ENCODE measurements at regions not wholly inside any gene's neighbourhood (a gene's known extent, or its start where the extent isn't known, plus 50 kb on each side); places are given as distances from the start of the nearest gene placed in this dataset.

- no peak overlapping the region for H3K27ac Mint-ChIP-seq (ENCODE audit: unreplicated experiment)
- no peaks in the 10 kb centered on the region for H3K4me1 Mint-ChIP-seq (ENCODE audit: low read depth, unreplicated experiment)
- no peak overlapping the region for H3K4me3 Mint-ChIP-seq (ENCODE audit: unreplicated experiment)
- H3K36me3 Mint-ChIP-seq (ENCODE audit: unreplicated experiment): peaks cover 5% of the 10 kb centered on the region
- TF ChIP-seq, protein P1, sequence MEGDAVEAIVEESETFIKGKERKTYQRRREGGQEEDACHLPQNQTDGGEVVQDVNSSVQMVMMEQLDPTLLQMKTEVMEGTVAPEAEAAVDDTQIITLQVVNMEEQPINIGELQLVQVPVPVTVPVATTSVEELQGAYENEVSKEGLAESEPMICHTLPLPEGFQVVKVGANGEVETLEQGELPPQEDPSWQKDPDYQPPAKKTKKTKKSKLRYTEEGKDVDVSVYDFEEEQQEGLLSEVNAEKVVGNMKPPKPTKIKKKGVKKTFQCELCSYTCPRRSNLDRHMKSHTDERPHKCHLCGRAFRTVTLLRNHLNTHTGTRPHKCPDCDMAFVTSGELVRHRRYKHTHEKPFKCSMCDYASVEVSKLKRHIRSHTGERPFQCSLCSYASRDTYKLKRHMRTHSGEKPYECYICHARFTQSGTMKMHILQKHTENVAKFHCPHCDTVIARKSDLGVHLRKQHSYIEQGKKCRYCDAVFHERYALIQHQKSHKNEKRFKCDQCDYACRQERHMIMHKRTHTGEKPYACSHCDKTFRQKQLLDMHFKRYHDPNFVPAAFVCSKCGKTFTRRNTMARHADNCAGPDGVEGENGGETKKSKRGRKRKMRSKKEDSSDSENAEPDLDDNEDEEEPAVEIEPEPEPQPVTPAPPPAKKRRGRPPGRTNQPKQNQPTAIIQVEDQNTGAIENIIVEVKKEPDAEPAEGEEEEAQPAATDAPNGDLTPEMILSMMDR (IDR thresholded peaks at IDR 0.05; ENCODE audit: partially characterized antibody, unreplicated experiment): no peak
- H3K9me3 Mint-ChIP-seq (ENCODE audit: unreplicated experiment): peaks cover 2% of the 10 kb centered on the region
- no peaks in the 10 kb centered on the region for H3K27me3 Mint-ChIP-seq (ENCODE audit: unreplicated experiment)
- DNase-seq: no peak
These were observed 820.8 kb downstream of the TYW1 start for GRCh38 chr7:67817481-67817880.

DNA sequence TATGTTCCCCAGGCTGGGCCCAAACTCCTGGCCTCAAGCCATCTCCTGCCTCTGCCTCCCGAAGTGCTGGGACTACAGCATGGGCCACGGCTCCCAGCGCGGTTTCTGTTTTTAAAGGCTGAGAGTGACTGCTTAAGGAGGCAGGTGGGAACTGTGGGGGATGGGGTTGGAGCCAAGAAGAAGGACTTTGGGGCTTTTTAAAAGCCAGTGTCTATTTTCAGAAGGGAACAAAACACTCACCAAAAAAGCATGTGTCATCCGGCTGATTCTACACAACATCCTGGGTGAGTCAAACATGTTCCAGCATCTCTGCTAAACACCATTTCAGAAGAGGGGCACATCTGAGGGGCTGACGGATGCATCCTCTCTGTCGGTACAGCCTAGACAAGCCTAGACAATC is 824.5 kb downstream of the TYW1 start:
- Mint-ChIP-seq H3K27ac (ENCODE audit: unreplicated experiment) (no peak overlapping the region), H3K27me3 (ENCODE audit: unreplicated experiment) (no peaks in the 10 kb centered on the region), H3K36me3 (ENCODE audit: unreplicated experiment) (peaks cover 10% of the 10 kb centered on the region), H3K9me3 (ENCODE audit: unreplicated experiment) (peaks cover 1% of the 10 kb centered on the region), H3K4me1 (ENCODE audit: low read depth, unreplicated experiment) (no peaks in the 10 kb centered on the region), H3K4me3 (ENCODE audit: unreplicated experiment) (no peak overlapping the region)
- TF ChIP-seq, protein P1 (IDR thresholded peaks at IDR 0.05; ENCODE audit: partially characterized antibody, unreplicated experiment): no peak
- DNase-seq: no peak

GRCh38 chr7:67823345-67823744 is 826.7 kb downstream of the TYW1 start:
- no peak for DNase-seq
- no peaks in the 10 kb centered on the region for H3K4me1 Mint-ChIP-seq (ENCODE audit: low read depth, unreplicated experiment)
- H3K27me3 Mint-ChIP-seq (ENCODE audit: unreplicated experiment): no peaks in the 10 kb centered on the region
- H3K9me3 Mint-ChIP-seq (ENCODE audit: unreplicated experiment): peaks cover 1% of the 10 kb centered on the region
- no peak overlapping the region for H3K27ac Mint-ChIP-seq (ENCODE audit: unreplicated experiment)
- TF ChIP-seq, protein P1 (IDR thresholded peaks at IDR 0.05; ENCODE audit: partially characterized antibody, unreplicated experiment): no peak
- no peak overlapping the region for H3K4me3 Mint-ChIP-seq (ENCODE audit: unreplicated experiment)
- peaks cover 5% of the 10 kb centered on the region for H3K36me3 Mint-ChIP-seq (ENCODE audit: unreplicated experiment)

DNA sequence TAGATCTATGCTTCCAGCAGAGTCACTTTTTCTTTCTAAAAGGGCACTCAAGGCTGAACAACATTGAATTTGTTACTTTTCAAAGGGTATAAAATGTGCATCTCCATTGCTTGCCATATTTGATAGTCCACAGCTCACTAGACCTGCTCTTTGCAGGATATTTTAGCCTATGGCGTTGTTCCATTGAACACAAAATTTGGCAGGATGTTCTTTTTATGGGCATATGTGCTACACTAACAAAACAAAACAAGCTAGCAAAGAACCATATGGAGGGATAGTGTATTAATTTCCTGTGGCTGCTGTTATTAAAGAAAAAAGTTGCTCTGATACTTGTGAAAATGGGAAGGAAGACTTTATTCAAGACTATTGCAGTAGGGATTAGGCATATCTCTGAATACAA is 828.7 kb downstream of the TYW1 start:
- TF ChIP-seq, protein P1 (IDR thresholded peaks at IDR 0.05; ENCODE audit: partially characterized antibody, unreplicated experiment): no peak
- Mint-ChIP-seq H3K4me1 (ENCODE audit: low read depth, unreplicated experiment) (no peaks in the 10 kb centered on the region), H3K4me3 (ENCODE audit: unreplicated experiment) (no peak overlapping the region), H3K9me3 (ENCODE audit: unreplicated experiment) (peaks cover 1% of the 10 kb centered on the region), H3K36me3 (ENCODE audit: unreplicated experiment) (peaks cover 5% of the 10 kb centered on the region), H3K27ac (ENCODE audit: unreplicated experiment) (no peak overlapping the region), H3K27me3 (ENCODE audit: unreplicated experiment) (peaks cover 2% of the 10 kb centered on the region)
- DNase-seq: no peak

GRCh38 chr7:67841896-67842295 is 845.3 kb downstream of the TYW1 start:
- TF ChIP-seq, protein P1 (IDR thresholded peaks at IDR 0.05; ENCODE audit: partially characterized antibody, unreplicated experiment): no peak
- H3K4me1 Mint-ChIP-seq (ENCODE audit: low read depth, unreplicated experiment): no peaks in the 10 kb centered on the region
- no peak for DNase-seq
- no peak overlapping the region for H3K27ac Mint-ChIP-seq (ENCODE audit: unreplicated experiment)
- H3K27me3 Mint-ChIP-seq (ENCODE audit: unreplicated experiment): peaks cover 5% of the 10 kb centered on the region
- H3K9me3 Mint-ChIP-seq (ENCODE audit: unreplicated experiment): no peaks in the 10 kb centered on the region
- H3K36me3 Mint-ChIP-seq (ENCODE audit: unreplicated experiment): no peaks in the 10 kb centered on the region
- no peak overlapping the region for H3K4me3 Mint-ChIP-seq (ENCODE audit: unreplicated experiment)
